KMS-11 (cell line): ENCODE measurements at regions not wholly inside any gene's neighbourhood (a gene's known extent, or its start where the extent isn't known, plus 50 kb on each side); places are given as distances from the start of the nearest gene placed in this dataset.

Experiments
- H2AFZ ChIP-seq: fragments of 200-600 bp; sonication (generic); 2 replicates; pipeline ENCODE4 v1.6.1; 2016; ENCODE audit warnings: antibody characterized with exemption, mixed run types, low read depth
- H3K27ac ChIP-seq: fragments of 200-600 bp; sonication (generic); 2 replicates; pipeline ENCODE4 v1.6.1; 2016; ENCODE audit warnings: mild to moderate bottlenecking, mixed run types
- H3K27me3 ChIP-seq: fragments of 200-600 bp; sonication (generic); 2 replicates; pipeline ENCODE4 v1.6.1; 2017; ENCODE audit warnings: mild to moderate bottlenecking, low read depth, mixed run types, moderate library complexity; ENCODE audit not compliant: insufficient read depth
- H3K36me3 ChIP-seq: fragments of 200-600 bp; sonication (generic); 2 replicates; pipeline ENCODE4 v1.6.1; 2017; ENCODE audit warnings: mild to moderate bottlenecking, mixed run types; ENCODE audit not compliant: insufficient read depth
- H3K4me1 ChIP-seq: fragments of 200-600 bp; sonication (generic); 2 replicates; pipeline ENCODE4 v1.6.1; 2016; ENCODE audit warnings: mild to moderate bottlenecking, low read depth, mixed run types; ENCODE audit not compliant: poor library complexity, severe bottlenecking
- H3K4me2 ChIP-seq: fragments of 200-600 bp; sonication (generic); 2 replicates; pipeline ENCODE4 v1.7.0; 2016; ENCODE audit warnings: mild to moderate bottlenecking, mixed run types
- H3K4me3 ChIP-seq: fragments of 200-600 bp; sonication (generic); IDR thresholded peaks from 2 replicates; pipeline ENCODE4 v1.6.1; 2017; ENCODE audit warnings: low read depth, low read length, mixed read lengths; ENCODE audit not compliant: insufficient read depth
- H3K79me2 ChIP-seq: fragments of 200-600 bp; sonication (generic); 2 replicates; pipeline ENCODE4 v1.6.1; 2016; ENCODE audit warnings: low read depth, mixed run types; ENCODE audit not compliant: insufficient read depth
- H3K9ac ChIP-seq: fragments of 200-600 bp; sonication (generic); 2 replicates; pipeline ENCODE4 v1.6.1; 2016; ENCODE audit warnings: mild to moderate bottlenecking, mixed run types
- H4K20me1 ChIP-seq: fragments of 200-600 bp; sonication (generic); 2 replicates; pipeline ENCODE4 v1.6.1; 2016; ENCODE audit warnings: mild to moderate bottlenecking, mixed run types; ENCODE audit not compliant: insufficient read depth
- TF ChIP-seq, protein P1 (sequence below): fragments of 200-600 bp; sonication (generic); conservative IDR thresholded peaks from 2 replicates; pipeline ENCODE4 v1.6.1; 2017; ENCODE audit warnings: low read depth, mild to moderate bottlenecking, antibody characterized with exemption, low read length, moderate library complexity, mixed read lengths

DNA sequence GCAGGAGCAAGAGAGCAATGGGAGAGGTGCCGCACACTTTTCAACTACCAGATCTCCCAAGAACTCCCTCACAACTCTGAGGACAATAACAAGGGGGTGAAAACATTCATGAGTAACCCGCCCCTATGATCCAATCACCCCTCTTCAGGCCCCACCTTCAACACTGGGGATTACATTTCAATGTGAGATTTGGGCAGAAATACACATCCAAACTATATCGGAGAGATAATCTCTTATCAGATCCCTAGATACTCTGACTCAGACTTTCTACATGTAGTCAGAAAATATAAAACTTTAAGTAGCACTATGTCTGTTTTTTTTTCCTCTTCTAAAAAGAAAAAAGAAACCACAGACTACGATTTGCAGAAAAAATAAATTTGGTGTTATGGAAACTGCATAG, 1595.9 kb upstream of the NUDT12 start:
- Histone ChIP-seq H3K4me1 (no peaks in the 10 kb centered on the region), H3K36me3 (no peaks in the 10 kb centered on the region), H3K27me3 (no peaks in the 10 kb centered on the region), H3K79me2 (no peaks in the 10 kb centered on the region), H2AFZ (no peak overlapping the region), H3K4me3 (no peak overlapping the region), H3K4me2 (no peak overlapping the region), H3K9ac (no peak overlapping the region), H3K27ac (no peak overlapping the region), H4K20me1 (no peaks in the 10 kb centered on the region)
- TF ChIP-seq, protein P1, sequence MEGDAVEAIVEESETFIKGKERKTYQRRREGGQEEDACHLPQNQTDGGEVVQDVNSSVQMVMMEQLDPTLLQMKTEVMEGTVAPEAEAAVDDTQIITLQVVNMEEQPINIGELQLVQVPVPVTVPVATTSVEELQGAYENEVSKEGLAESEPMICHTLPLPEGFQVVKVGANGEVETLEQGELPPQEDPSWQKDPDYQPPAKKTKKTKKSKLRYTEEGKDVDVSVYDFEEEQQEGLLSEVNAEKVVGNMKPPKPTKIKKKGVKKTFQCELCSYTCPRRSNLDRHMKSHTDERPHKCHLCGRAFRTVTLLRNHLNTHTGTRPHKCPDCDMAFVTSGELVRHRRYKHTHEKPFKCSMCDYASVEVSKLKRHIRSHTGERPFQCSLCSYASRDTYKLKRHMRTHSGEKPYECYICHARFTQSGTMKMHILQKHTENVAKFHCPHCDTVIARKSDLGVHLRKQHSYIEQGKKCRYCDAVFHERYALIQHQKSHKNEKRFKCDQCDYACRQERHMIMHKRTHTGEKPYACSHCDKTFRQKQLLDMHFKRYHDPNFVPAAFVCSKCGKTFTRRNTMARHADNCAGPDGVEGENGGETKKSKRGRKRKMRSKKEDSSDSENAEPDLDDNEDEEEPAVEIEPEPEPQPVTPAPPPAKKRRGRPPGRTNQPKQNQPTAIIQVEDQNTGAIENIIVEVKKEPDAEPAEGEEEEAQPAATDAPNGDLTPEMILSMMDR, result no peak

DNA sequence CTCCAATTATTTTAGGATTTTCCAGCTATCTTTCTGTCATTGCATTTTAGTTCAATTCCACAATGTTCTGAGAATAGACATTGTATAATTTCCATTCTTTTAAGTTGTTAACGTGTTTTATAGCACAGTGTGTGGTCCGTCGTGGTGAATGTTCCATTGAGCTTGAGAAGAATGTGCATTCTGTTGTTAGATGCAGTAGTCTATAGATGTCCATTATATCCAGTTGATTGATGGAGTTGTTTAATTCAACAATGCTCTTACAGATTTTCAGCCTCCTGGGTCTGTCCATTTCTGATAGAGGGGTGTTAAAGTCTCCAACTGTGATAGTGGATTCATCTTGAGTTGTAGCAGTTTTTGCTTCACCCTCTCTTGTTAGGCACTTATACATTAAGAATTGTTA, 1587.7 kb upstream of the NUDT12 start:
- Histone ChIP-seq H2AFZ (no peak overlapping the region), H3K36me3 (no peaks in the 10 kb centered on the region), H3K79me2 (no peaks in the 10 kb centered on the region), H3K4me1 (no peaks in the 10 kb centered on the region), H3K9ac (no peak overlapping the region), H3K27me3 (no peaks in the 10 kb centered on the region), H3K4me3 (no peak overlapping the region), H3K4me2 (no peak overlapping the region), H4K20me1 (no peaks in the 10 kb centered on the region), H3K27ac (no peak overlapping the region)
- TF ChIP-seq, protein P1, result no peak

DNA sequence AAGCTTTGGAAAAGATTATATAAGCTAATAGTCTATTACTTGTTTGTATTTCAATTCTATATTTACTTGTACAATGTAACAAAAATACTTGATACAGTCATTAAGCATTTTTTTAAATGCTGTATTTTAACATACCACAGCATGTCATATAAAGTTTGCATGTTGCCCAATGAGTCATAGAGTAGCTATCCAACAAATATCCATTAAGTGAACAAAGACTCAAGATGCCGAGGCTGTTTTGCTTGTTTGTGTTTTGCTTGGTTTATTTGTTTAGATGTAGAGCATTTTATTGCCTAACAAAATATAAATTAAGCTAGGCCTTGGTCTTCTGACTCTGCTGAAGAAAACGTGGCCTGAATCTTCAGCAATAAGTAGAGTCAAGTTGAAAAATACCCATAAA, 1584.3 kb upstream of the NUDT12 start:
- H3K27ac ChIP-seq, result no peak overlapping the region
- H3K36me3 ChIP-seq, result no peaks in the 10 kb centered on the region
- H3K79me2 ChIP-seq, result no peaks in the 10 kb centered on the region
- no peak overlapping the region for H3K9ac ChIP-seq
- TF ChIP-seq, protein P1, result no peak
- no peaks in the 10 kb centered on the region for H4K20me1 ChIP-seq
- H3K4me1 ChIP-seq, result no peaks in the 10 kb centered on the region
- H3K4me3 ChIP-seq, result no peak overlapping the region
- no peak overlapping the region for H3K4me2 ChIP-seq
- H3K27me3 ChIP-seq, result no peaks in the 10 kb centered on the region
- no peak overlapping the region for H2AFZ ChIP-seq

DNA sequence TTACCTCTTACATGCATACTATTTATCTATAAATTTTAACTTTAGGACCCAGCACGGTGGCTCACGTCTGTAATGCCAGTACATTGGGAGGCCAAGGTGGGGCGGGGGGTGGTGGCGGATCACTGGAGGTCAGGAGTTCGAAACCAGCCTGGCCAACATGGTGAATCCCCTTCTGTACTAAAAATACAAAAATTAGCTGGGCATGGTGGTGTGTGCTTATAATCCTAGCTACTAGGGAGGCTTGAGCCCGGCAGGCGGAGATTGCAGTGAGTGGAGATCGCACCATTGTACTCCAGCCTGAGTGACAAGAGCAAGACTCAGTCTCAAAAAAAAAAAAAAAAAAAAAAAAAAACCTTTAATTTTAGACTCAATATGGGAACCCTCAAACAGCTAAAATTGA, 1582.6 kb upstream of the NUDT12 start:
- no peak overlapping the region for H3K9ac ChIP-seq
- TF ChIP-seq, protein P1, result no peak
- no peaks in the 10 kb centered on the region for H3K36me3 ChIP-seq
- no peak overlapping the region for H3K27ac ChIP-seq
- H3K4me1 ChIP-seq, result no peaks in the 10 kb centered on the region
- no peak overlapping the region for H2AFZ ChIP-seq
- no peaks in the 10 kb centered on the region for H4K20me1 ChIP-seq
- H3K4me2 ChIP-seq, result no peak overlapping the region
- no peaks in the 10 kb centered on the region for H3K79me2 ChIP-seq
- H3K4me3 ChIP-seq, result no peak overlapping the region
- H3K27me3 ChIP-seq, result no peaks in the 10 kb centered on the region

DNA sequence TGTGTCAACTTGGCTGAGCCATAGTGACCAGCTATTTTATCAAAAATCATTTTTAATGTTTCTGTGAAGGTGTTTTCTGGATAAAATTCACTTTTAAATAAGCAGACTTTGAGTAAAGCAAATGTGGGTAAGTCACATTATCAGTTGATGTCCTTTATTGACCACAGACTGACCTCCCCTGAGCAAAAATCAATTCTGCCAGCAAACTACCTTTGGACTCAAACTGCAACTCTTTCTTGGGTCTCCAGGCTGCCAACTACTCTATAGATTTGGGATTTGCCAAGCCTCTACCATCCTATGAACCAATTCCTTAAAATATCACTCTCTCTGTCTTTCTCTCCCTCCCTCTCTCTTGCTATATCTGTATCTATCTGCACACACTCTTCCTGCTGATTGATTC, 1571.7 kb upstream of the NUDT12 start:
- Histone ChIP-seq H3K27me3 (no peaks in the 10 kb centered on the region), H3K4me2 (no peak overlapping the region), H3K36me3 (no peaks in the 10 kb centered on the region), H3K79me2 (no peaks in the 10 kb centered on the region), H3K9ac (no peak overlapping the region), H4K20me1 (no peaks in the 10 kb centered on the region), H2AFZ (no peak overlapping the region), H3K27ac (no peak overlapping the region), H3K4me3 (no peak overlapping the region), H3K4me1 (no peaks in the 10 kb centered on the region)
- TF ChIP-seq, protein P1, result no peak
